ENCODE measurements at regions not wholly inside any gene's neighbourhood (a gene's known extent, or its start where the extent isn't known, plus 50 kb on each side); places are given as distances from the start of the nearest gene placed in this dataset.

DNA sequence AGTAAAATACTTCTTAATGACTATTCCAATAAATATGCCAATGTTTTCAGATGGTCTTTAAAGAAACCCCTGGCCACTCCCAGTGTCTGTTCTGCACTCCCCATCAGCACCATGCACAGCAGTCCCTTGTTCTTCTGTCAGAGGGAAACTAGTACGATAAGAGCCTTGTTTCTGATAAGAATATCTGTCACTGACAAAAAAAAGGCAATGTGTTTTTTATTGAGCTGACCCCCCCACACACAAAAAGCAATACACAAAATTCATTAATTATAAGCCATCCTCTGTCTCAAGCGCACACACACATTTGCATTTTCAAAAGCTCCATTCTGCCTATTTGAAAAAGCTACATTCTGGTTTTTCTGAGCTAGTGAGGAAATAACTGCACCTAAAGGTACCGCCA is 119.1 kb downstream of the ENC1 start:
- no peaks in the 10 kb centered on the region for H3K9me3 ChIP-seq (ENCODE audit: low read depth)
- TF ChIP-seq, protein P1, sequence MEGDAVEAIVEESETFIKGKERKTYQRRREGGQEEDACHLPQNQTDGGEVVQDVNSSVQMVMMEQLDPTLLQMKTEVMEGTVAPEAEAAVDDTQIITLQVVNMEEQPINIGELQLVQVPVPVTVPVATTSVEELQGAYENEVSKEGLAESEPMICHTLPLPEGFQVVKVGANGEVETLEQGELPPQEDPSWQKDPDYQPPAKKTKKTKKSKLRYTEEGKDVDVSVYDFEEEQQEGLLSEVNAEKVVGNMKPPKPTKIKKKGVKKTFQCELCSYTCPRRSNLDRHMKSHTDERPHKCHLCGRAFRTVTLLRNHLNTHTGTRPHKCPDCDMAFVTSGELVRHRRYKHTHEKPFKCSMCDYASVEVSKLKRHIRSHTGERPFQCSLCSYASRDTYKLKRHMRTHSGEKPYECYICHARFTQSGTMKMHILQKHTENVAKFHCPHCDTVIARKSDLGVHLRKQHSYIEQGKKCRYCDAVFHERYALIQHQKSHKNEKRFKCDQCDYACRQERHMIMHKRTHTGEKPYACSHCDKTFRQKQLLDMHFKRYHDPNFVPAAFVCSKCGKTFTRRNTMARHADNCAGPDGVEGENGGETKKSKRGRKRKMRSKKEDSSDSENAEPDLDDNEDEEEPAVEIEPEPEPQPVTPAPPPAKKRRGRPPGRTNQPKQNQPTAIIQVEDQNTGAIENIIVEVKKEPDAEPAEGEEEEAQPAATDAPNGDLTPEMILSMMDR (IDR thresholded peaks at IDR 0.05; ENCODE audit: low read depth, low read length) = no peak
- peaks cover 9% of the 10 kb centered on the region for H3K4me1 ChIP-seq (ENCODE audit: low read depth)
- H3K4me3 ChIP-seq = no peak overlapping the region
- no peak for DNase-seq (ENCODE audit: low read depth in 1 of 2, low spot score in 1 of 2)
- no peak overlapping the region for H3K27ac ChIP-seq
- H3K27me3 ChIP-seq = no peaks in the 10 kb centered on the region
- no peaks in the 10 kb centered on the region for H3K36me3 ChIP-seq

DNA sequence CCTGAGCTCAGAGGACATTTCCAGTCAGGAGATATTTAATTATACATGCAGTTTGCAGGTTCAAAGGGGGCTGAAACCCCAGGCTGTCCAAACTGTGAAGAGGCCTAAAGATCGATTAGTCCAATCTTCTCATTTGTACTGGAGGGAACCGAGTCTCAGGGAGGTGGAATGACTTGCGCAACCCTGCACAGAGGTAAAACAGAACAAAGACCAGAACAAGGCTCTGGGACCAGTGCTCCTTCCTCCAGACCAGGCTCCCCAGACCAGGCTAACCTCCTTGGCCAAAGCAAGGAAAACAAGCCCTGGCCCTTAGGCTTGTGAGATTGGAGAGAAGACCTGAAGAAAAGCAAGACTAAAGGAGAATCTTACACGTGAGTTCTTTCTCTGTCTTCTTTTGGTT is 120.8 kb downstream of the ENC1 start:
- Histone ChIP-seq H3K9me3 (ENCODE audit: low read depth) (no peaks in the 10 kb centered on the region), H3K27ac (no peak overlapping the region), H3K27me3 (no peaks in the 10 kb centered on the region), H3K36me3 (no peaks in the 10 kb centered on the region), H3K4me3 (no peak overlapping the region), H3K4me1 (ENCODE audit: low read depth) (peaks cover 9% of the 10 kb centered on the region)
- TF ChIP-seq, protein P1 (IDR thresholded peaks at IDR 0.05; ENCODE audit: low read depth, low read length) = no peak
- no peak for DNase-seq (ENCODE audit: low read depth in 1 of 2, low spot score in 1 of 2)

DNA sequence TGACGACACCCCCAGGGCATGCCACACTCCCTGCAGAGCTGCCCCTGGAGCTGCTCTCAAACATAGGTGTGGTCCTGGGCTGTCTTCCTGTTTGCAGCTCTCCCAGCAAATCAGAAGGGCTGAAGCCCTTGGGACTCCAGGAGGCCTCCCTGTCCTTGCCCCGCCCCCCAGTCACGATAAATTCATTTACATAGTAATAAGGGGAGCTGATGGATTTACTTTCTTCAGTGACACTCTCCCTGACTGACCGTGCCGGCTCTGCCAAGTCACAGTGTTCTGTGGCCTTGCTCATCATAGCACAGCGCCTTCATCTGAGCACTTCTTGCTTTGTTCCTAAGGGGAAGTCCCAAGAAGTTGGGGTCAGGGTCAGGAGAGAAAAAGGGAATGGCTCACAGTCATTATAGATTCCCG is 121.4 kb downstream of the ENC1 start:
- no peaks in the 10 kb centered on the region for H3K36me3 ChIP-seq
- H3K27me3 ChIP-seq = no peaks in the 10 kb centered on the region
- H3K9me3 ChIP-seq (ENCODE audit: low read depth) = no peaks in the 10 kb centered on the region
- TF ChIP-seq, protein P1 (IDR thresholded peaks at IDR 0.05; ENCODE audit: low read depth, low read length) = no peak
- H3K27ac ChIP-seq = no peak overlapping the region
- no peak for DNase-seq (ENCODE audit: low read depth in 1 of 2, low spot score in 1 of 2)
- H3K4me1 ChIP-seq (ENCODE audit: low read depth) = peaks cover 9% of the 10 kb centered on the region
- H3K4me3 ChIP-seq = no peak overlapping the region

DNA sequence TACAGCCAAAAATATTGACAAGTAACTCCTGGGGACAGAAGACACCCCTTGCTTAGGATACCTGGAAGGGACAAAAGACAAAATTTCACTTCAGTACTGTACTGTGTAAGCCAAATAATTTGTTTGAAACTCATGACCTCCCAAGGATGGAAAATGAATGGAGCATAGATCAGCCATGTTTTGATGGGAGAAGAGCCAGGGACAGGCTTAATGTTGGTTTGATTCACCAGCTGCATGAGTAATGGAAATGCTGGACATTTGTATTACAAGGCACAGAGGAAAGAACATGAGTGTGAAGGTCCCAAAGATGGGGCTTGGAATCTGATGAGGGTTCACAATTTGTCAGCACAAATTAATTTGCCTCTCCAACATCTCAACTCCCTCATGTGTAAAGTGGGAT is 122.8 kb downstream of the ENC1 start:
- Histone ChIP-seq H3K27me3 (no peaks in the 10 kb centered on the region), H3K27ac (no peak overlapping the region), H3K36me3 (no peaks in the 10 kb centered on the region), H3K4me1 (ENCODE audit: low read depth) (peaks cover 19% of the 10 kb centered on the region), H3K4me3 (no peak overlapping the region), H3K9me3 (ENCODE audit: low read depth) (no peaks in the 10 kb centered on the region)
- DNase-seq (ENCODE audit: low read depth in 1 of 2, low spot score in 1 of 2) = peak in 1 of 2 donors; percentile 54
- TF ChIP-seq, protein P1 (IDR thresholded peaks at IDR 0.05; ENCODE audit: low read depth, low read length) = no peak

DNA sequence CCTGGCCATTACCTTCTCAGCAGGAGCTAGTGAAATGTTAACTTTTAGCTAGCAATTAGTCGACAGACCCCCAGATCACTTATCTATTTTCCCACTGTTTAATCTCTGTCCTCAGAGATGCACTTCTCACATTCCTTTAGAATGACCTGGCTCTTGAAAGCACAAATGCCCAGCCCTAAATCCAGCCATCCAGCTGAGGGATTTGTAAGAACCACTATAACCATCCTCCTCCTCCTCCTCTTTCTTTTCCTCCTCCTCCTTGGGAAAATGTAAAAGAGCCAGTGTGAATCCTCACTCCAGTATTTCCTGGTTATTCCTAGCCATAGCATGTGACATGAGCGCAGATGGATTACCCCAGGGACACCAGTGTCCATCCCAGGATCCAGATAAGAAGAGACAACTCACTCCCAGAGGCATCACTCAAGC is 124.3 kb downstream of the ENC1 start:
- Histone ChIP-seq H3K4me3 (no peak overlapping the region), H3K27ac (no peak overlapping the region), H3K4me1 (ENCODE audit: low read depth) (peaks cover 24% of the 10 kb centered on the region), H3K9me3 (ENCODE audit: low read depth) (no peaks in the 10 kb centered on the region), H3K36me3 (no peaks in the 10 kb centered on the region), H3K27me3 (no peaks in the 10 kb centered on the region)
- TF ChIP-seq, protein P1 (IDR thresholded peaks at IDR 0.05; ENCODE audit: low read depth, low read length) = no peak
- DNase-seq (ENCODE audit: low read depth in 1 of 2, low spot score in 1 of 2) = no peak

All from cardiac muscle cell (in vitro differentiated cells and primary cell).